Stimulated activated effector memory CD8-positive, alpha-beta T cell treated with anti-CD3 and anti-CD28 coated beads, Interleukin-12 subunit alpha, Interleukin-12 subunit beta, amount 100 ng/mL, for 72 hours (primary cell): ENCODE measurements at regions not wholly inside any gene's neighbourhood (a gene's known extent, or its start where the extent isn't known, plus 50 kb on each side); places are given as distances from the start of the nearest gene placed in this dataset.
"Not testable (repeated sequence)": the region's sequence is repeated elsewhere in the genome, so short reads cannot be mapped to it uniquely, and the experiment has no call there.

Experiments
- ATAC-seq: fragments of 150-1000 bp; cut with Tn5 transposase; 2 replicates; pipeline ENCODE4 v1.10.0; 2021
- DNase-seq, 2 donors: peaks; one replicate each; pipeline ENCODE4 v3.0.0; 2021 to 2022; ENCODE audit warnings: low spot score in 2 of 2
- H3K27ac Mint-ChIP-seq: one replicate; pipeline ENCODE4 v1.8.0; 2022; ENCODE audit warnings: mild to moderate bottlenecking, mixed read lengths
- H3K36me3 Mint-ChIP-seq: one replicate; pipeline ENCODE4 v1.8.0; 2022; ENCODE audit warnings: mild to moderate bottlenecking, mixed read lengths
- H3K4me1 Mint-ChIP-seq: one replicate; pipeline ENCODE4 v1.8.0; 2022; ENCODE audit warnings: mixed read lengths
- H3K4me3 Mint-ChIP-seq: one replicate; pipeline ENCODE4 v1.8.0; 2022; ENCODE audit warnings: mild to moderate bottlenecking, mixed read lengths
- H3K9me3 Mint-ChIP-seq: one replicate; pipeline ENCODE4 v1.8.0; 2022; ENCODE audit warnings: mixed read lengths

- ATAC-seq, H3K4me1 Mint-ChIP-seq, DNase-seq, H3K4me3 Mint-ChIP-seq, H3K27ac Mint-ChIP-seq, H3K36me3 Mint-ChIP-seq: not testable (repeated sequence)
- peaks cover 13% of the 10 kb centered on the region for H3K9me3 Mint-ChIP-seq
Observed at GRCh38 chr7:91497277-91497676, 233.0 kb downstream of the FZD1 start.

GRCh38 chr7:91503934-91504555 is 239.8 kb downstream of the FZD1 start:
- ATAC-seq (no peak), DNase-seq (no peak)
- Mint-ChIP-seq H3K9me3 (peaks cover 11% of the 10 kb centered on the region), H3K4me3 (no peak overlapping the region), H3K36me3 (no peaks in the 10 kb centered on the region), H3K27ac (no peak overlapping the region), H3K4me1 (no peaks in the 10 kb centered on the region)

DNA sequence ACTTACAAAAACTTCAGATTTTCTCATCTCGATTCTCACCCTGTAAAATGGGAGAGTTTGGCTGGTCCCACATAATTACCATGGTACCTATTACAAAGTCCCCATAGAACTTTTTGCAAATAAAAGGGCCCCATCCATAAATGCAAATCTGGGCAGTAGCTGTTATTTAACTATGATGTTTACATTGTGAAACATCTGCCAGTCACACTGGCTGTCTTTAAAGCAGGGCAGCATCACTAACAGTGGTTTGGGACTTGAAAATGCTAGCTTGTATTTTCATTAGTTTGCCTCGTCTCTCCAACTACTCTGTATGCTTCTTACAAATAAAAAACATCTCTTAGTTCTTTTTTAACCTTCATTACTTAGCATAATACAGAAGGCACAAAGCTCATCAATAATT is 240.7 kb downstream of the FZD1 start:
- no peaks in the 10 kb centered on the region for H3K4me1 Mint-ChIP-seq
- H3K36me3 Mint-ChIP-seq, result no peaks in the 10 kb centered on the region
- no peak for DNase-seq
- no peak overlapping the region for H3K27ac Mint-ChIP-seq
- no peak overlapping the region for H3K4me3 Mint-ChIP-seq
- no peak for ATAC-seq
- peaks cover 11% of the 10 kb centered on the region for H3K9me3 Mint-ChIP-seq

DNA sequence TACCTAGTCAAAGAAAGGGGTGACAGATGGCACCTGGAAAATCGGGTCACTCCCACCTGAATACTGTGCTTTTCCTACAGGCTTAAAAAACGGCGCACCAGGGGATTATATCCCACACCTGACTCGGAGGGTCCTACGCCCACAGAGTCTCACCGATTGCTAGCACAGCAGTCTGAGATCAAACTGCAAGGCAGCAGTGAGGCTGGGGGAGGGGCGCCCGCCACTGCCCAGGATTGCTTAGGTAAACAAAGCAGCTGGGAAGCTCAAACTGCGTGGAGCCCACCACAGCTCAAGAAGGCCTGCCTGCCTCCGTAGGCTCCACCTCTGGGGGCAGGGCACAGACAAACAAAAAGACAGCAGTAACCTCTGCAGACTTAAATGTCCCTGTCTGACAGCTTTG is 242.7 kb downstream of the FZD1 start:
- ATAC-seq, H3K36me3 Mint-ChIP-seq, H3K4me3 Mint-ChIP-seq, H3K4me1 Mint-ChIP-seq, DNase-seq, H3K9me3 Mint-ChIP-seq, H3K27ac Mint-ChIP-seq: not testable (repeated sequence)

GRCh38 chr7:91511861-91512260 is 247.6 kb downstream of the FZD1 start:
- H3K9me3 Mint-ChIP-seq, H3K36me3 Mint-ChIP-seq, DNase-seq, ATAC-seq, H3K27ac Mint-ChIP-seq, H3K4me3 Mint-ChIP-seq, H3K4me1 Mint-ChIP-seq: not testable (repeated sequence)

DNA sequence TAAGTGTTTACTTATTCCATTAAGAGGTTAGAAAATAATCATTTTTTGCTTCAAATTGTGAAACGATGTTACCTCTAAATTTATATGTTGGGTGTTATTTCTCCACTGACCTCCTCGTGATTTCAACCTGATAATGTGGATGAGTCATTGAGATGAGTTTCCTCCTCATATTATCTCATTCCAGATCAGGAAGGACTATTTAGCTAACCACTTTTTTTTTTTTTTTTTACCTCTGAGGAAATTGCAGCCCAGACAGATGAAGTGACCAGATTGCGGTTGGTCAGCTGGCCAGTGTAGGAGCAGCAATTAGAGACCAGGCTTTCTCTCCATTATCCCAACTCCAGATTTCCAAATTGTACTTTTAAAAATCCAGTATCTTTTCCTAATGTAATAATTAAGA is 248.7 kb downstream of the FZD1 start:
- ATAC-seq, result no peak
- Mint-ChIP-seq H3K9me3 (peaks cover 9% of the 10 kb centered on the region), H3K27ac (no peak overlapping the region), H3K4me3 (no peak overlapping the region), H3K4me1 (no peaks in the 10 kb centered on the region), H3K36me3 (no peaks in the 10 kb centered on the region)
- DNase-seq, result no peak

- Mint-ChIP-seq H3K27ac (no peak overlapping the region), H3K4me3 (no peak overlapping the region), H3K36me3 (no peaks in the 10 kb centered on the region), H3K4me1 (no peaks in the 10 kb centered on the region), H3K9me3 (peaks cover 6% of the 10 kb centered on the region)
- no peak for DNase-seq
- no peak for ATAC-seq
Observed at GRCh38 chr7:91514591-91514990, 250.4 kb downstream of the FZD1 start.

- Mint-ChIP-seq H3K4me1 (no peaks in the 10 kb centered on the region), H3K36me3 (no peaks in the 10 kb centered on the region), H3K4me3 (no peak overlapping the region), H3K9me3 (peaks cover 6% of the 10 kb centered on the region), H3K27ac (no peak overlapping the region)
- DNase-seq (no peak), ATAC-seq (no peak)
Observed at GRCh38 chr7:91515961-91516360, 251.7 kb downstream of the FZD1 start.

DNA sequence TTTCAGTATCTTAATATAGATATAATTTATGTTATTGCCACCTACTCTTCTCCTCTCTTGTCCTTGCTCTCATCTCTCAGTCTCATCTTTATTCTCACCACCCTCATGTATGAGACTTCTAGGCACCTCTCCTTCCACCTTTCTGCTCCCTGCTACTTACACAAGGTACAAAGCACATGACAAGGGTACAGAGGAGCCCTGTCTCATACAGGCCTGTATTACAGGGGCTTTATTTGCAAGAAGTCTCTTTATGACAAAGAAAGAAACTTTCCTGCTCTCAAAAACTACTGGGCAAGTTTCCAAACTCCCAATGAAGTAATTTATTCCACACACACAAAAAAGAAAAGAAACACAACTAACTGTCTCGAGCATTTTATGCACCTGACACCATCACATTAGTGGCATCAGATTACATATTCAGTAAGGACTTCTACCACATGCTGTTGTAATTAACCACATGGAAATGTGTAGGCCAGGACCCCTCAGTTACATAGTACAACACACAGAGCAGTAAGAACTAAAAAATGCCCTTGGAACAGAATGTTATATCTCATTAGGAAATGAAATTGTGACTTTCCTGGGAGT is 253.1 kb downstream of the FZD1 start:
- DNase-seq (no peak), ATAC-seq (no peak)
- Mint-ChIP-seq H3K27ac (no peak overlapping the region), H3K4me1 (no peaks in the 10 kb centered on the region), H3K36me3 (no peaks in the 10 kb centered on the region), H3K4me3 (no peak overlapping the region), H3K9me3 (peaks cover 10% of the 10 kb centered on the region)

GRCh38 chr7:91518058-91518457 is 253.8 kb downstream of the FZD1 start:
- no peak for ATAC-seq
- Mint-ChIP-seq H3K4me1 (no peaks in the 10 kb centered on the region), H3K4me3 (no peak overlapping the region), H3K9me3 (peaks cover 10% of the 10 kb centered on the region), H3K27ac (no peak overlapping the region), H3K36me3 (no peaks in the 10 kb centered on the region)
- no peak for DNase-seq

- no peak overlapping the region for H3K27ac Mint-ChIP-seq
- ATAC-seq (no peak), DNase-seq (no peak)
- no peaks in the 10 kb centered on the region for H3K4me1 Mint-ChIP-seq
- no peak overlapping the region for H3K4me3 Mint-ChIP-seq
- H3K9me3 Mint-ChIP-seq, result peaks cover 9% of the 10 kb centered on the region
- no peaks in the 10 kb centered on the region for H3K36me3 Mint-ChIP-seq
Observed at GRCh38 chr7:91519241-91520158, 255.3 kb downstream of the FZD1 start.

DNA sequence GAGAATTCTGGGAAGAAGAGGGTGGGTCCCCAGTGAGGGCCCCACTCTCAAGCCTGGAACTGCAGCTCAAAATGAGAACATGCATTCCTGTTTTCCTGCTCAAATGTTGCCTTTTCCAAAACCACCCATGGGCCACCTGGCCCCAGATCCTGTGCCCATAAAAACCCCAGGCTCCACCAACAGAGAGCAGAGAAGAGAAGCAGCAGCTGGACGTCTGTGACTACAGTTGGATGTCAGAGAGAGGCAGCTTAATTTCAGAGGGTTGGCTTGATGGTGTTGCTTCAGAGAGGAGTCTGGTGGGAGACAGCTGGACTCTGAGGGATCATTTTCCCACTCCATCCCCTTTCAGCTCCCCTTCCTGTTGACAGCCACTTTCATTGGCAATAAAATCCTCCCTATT is 256.4 kb downstream of the FZD1 start:
- Mint-ChIP-seq H3K36me3 (no peaks in the 10 kb centered on the region), H3K27ac (no peak overlapping the region), H3K4me3 (no peak overlapping the region), H3K4me1 (no peaks in the 10 kb centered on the region), H3K9me3 (peaks cover 9% of the 10 kb centered on the region)
- DNase-seq, result no peak
- no peak for ATAC-seq

- no peaks in the 10 kb centered on the region for H3K36me3 Mint-ChIP-seq
- no peak overlapping the region for H3K27ac Mint-ChIP-seq
- ATAC-seq (no peak), DNase-seq (no peak)
- H3K9me3 Mint-ChIP-seq, result peaks cover 29% of the 10 kb centered on the region
- H3K4me1 Mint-ChIP-seq, result no peaks in the 10 kb centered on the region
- H3K4me3 Mint-ChIP-seq, result no peak overlapping the region
Observed at GRCh38 chr7:91526404-91526803, 262.2 kb downstream of the FZD1 start.

DNA sequence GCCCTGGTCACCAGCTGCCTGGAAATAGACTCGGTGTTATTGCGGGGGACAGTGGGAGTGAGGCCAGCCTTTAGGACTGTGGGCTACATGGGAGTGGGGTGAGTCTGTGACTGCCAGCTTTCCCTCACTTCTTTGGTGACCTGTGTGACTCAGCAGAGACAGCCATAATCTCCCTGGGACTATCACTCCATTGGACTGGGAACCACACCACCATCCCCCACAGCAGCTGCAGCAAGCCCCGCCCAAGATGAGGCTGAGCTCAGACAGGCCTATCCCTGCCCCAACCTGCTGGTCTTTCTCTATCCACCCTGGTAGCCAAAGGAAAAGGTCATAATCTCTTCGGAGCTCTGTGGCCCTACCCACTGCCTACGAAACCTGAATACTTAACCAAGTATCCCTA is 263.2 kb downstream of the FZD1 start:
- Mint-ChIP-seq H3K27ac (no peak overlapping the region), H3K9me3 (peaks cover 27% of the 10 kb centered on the region), H3K4me1 (no peaks in the 10 kb centered on the region), H3K4me3 (no peak overlapping the region), H3K36me3 (no peaks in the 10 kb centered on the region)
- ATAC-seq, result no peak
- DNase-seq, result no peak

DNA sequence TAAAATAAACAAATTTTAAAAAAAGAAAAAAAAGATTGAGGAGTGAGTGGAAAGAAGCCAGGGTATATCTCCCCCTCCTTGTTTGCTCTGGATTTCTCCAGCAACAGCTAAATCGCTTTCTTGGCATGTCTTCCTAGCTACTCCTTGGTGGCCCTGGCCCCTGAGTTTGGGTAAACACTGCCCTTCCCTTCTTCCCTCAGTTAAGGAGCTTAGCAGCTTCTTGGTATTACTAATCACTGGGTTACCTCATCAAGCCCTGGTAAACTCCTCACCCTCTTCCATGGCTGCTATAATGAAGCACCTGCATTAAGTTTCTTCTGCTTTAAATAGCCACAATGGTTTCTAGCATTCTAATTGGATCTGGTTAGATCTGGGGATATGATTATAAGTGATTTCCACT is 269.8 kb downstream of the FZD1 start:
- no peak overlapping the region for H3K4me3 Mint-ChIP-seq
- ATAC-seq (no peak), DNase-seq (no peak)
- no peaks in the 10 kb centered on the region for H3K36me3 Mint-ChIP-seq
- peaks cover 35% of the 10 kb centered on the region for H3K9me3 Mint-ChIP-seq
- no peak overlapping the region for H3K27ac Mint-ChIP-seq
- no peaks in the 10 kb centered on the region for H3K4me1 Mint-ChIP-seq
